IPS-15b (cell line): ENCODE measurements at regions not wholly inside any gene's neighbourhood (a gene's known extent, or its start where the extent isn't known, plus 50 kb on each side); places are given as distances from the start of the nearest gene placed in this dataset.

Source experiments
- H3K27me3 ChIP-seq: one replicate; pipeline ENCODE4 v1.6.1; 2013; ENCODE audit warnings: low read length; ENCODE audit not compliant: control insufficient read depth, insufficient read depth
- H3K36me3 ChIP-seq: one replicate; pipeline ENCODE4 v1.6.1; 2013; ENCODE audit warnings: low read length; ENCODE audit not compliant: control insufficient read depth, insufficient read depth
- H3K4me1 ChIP-seq: one replicate; pipeline ENCODE4 v1.6.1; 2013; ENCODE audit warnings: mild to moderate bottlenecking, low read length; ENCODE audit not compliant: control insufficient read depth, insufficient read depth
- H3K4me3 ChIP-seq: one replicate; pipeline ENCODE4 v1.5.1; 2013; ENCODE audit warnings: low read depth, low read length
- H3K9ac ChIP-seq: one replicate; pipeline ENCODE4 v1.6.1; 2013; ENCODE audit warnings: low read depth, mild to moderate bottlenecking, low read length
- H3K9me3 ChIP-seq: one replicate; pipeline ENCODE4 v1.6.1; 2013; ENCODE audit warnings: mild to moderate bottlenecking, low read length; ENCODE audit not compliant: control insufficient read depth, insufficient read depth

DNA sequence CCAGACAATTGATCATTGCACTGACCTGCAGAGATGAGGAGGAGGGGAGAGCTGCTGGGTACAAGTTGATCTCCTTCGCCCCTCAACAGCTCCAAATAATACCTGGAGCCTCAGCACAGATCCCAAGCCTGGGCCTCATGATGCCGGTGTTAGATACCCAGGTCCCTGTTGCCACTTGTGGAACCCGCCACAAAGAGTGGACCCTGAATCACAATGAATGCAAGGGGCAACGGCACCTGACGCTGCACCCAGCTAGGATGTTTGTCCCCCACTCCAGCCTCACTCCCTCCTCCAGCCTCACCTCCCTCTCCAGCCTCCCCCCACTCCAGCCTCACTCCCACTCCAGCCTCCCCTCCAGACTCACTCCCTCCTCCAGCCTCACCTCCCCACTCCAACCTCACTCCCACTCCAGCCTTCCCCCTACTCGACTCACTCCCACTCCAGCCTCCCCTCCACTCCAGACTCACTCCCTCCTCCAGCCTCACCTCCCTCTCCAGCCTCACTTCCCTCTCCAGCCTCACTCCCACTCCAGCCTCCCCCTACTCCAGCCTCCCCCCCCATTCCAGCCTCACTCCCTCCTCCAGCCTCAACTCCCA lies 879.0 kb downstream of the BRD1 start:
- Histone ChIP-seq H3K9ac (no peak overlapping the region), H3K4me1 (no peaks in the 10 kb centered on the region), H3K36me3 (no peaks in the 10 kb centered on the region), H3K27me3 (no peaks in the 10 kb centered on the region), H3K9me3 (no peaks in the 10 kb centered on the region), H3K4me3 (no peak overlapping the region)

DNA sequence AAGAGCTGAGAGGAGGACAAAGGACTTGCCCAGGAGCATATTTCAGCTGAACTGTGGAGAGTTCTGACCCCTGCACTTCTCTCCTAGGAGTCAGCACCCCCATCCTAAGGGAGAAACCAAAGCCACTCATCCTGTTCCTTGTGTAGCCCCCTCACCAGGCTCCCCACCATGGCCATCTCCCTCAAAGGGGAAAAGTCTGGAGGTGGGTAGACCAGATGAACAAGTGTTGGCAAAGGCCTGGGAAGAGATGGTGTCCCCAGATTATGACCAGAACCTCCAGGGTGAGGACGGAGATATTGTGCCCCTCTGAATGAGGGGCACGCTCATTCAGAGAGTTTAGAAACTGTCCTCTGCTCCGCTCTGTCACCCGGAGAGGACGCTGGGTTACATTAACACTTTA lies 880.0 kb downstream of the BRD1 start:
- H3K9ac ChIP-seq = no peak overlapping the region
- H3K36me3 ChIP-seq = no peaks in the 10 kb centered on the region
- no peaks in the 10 kb centered on the region for H3K4me1 ChIP-seq
- no peaks in the 10 kb centered on the region for H3K9me3 ChIP-seq
- no peak overlapping the region for H3K4me3 ChIP-seq
- no peaks in the 10 kb centered on the region for H3K27me3 ChIP-seq

DNA sequence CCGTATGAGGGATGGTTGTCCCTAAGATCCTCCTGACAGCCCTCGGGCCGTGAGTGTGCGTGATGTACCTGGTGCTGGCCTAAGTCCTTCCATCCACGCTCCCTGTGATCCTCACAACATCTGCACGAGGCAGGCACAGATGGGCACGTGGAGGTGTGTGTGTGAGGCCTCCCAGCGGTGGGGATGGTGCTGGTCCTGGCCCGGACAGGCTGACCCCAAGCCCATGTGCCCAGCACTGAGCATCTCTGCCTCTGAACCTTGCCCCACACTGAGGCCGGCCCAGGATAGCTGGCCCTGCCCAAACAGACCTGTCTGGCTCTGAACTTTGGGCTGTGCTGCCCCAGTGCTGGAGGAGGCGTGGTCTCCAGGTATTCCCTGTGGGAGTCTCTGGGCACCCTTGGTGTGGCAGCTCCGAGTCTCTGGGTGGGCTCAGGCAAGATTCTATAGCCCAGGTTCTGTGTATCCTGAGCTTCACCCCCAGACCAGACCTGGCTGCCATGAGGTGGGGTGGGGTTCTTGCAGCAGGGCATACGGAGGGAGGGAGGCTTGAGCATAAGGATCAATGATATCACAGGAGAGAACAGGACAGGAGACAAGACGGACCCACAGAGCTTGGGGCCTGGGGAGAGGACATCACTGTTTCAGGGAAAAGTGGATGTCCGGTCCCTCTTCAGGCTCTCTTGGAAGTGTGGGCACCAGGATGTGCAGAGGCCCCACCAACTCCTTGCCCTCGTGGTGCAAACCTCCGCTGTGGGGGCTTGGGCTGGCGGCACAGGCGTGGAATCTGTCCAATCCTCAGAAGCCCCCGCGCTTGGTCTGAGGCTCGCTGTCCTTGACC lies 881.8 kb downstream of the BRD1 start:
- H3K4me3 ChIP-seq = no peak overlapping the region
- no peaks in the 10 kb centered on the region for H3K4me1 ChIP-seq
- H3K27me3 ChIP-seq = no peaks in the 10 kb centered on the region
- H3K9ac ChIP-seq = no peak overlapping the region
- no peaks in the 10 kb centered on the region for H3K36me3 ChIP-seq
- no peaks in the 10 kb centered on the region for H3K9me3 ChIP-seq

DNA sequence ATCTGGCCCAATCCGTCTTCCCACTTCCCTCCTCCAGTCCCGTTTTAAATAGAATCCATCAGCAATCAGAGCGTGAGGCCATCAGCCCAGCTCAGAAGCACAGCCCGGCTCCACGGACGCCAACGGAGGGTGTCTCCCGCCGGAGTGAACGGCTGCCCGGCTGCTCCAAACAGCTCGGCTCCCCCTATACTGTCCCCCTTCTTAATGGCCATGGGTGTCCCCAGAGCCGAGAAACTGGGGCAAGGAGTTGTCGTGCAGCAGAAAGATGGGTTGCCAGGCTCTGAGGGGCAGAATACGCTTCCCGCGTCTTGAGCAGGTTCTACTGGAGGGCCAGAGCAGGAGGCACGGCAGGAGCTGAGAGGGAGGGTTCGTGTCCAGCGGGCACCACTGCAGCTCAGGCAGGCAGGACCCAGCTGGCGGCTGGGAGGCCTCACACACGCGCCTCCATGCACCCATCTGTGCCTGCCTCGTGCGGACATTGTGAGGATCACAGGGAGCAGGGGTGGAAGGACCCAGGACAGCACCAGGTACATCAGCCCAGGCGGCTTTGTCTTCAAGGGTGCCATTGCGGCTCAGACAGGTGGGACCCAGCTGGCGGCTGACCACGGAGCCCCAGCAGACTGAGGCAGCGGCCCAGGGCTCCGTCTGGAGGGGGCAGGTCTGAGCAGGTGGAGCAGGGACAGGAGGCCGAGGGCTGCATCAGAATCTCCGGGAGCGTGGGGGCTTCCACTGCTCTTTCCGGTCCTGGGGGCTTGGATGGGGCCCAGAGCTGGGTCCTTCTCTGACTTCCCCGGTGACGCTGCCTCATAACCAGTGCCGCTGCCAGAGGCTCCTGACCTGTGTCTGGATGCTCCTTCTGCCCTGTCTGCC lies 882.7 kb downstream of the BRD1 start:
- Histone ChIP-seq H3K9ac (no peak overlapping the region), H3K36me3 (no peaks in the 10 kb centered on the region), H3K4me3 (no peak overlapping the region), H3K27me3 (no peaks in the 10 kb centered on the region), H3K9me3 (no peaks in the 10 kb centered on the region), H3K4me1 (no peaks in the 10 kb centered on the region)

DNA sequence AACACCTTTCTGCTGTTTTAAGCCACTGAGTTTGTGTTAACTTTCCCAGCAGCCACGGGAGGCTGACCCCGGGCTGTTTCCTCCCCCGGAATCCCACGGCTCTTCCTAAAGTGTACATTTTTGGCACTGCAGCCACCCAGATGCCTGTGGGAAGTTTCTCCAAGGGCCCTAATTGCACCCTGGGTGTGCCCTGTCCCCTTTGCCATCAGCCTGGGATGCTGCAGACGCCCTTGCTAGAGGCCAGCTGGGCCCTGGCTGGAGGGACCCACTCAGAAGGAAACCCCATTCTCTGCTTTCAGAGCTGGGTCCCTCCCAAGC lies 883.3 kb downstream of the BRD1 start:
- Histone ChIP-seq H3K4me3 (no peak overlapping the region), H3K36me3 (no peaks in the 10 kb centered on the region), H3K4me1 (no peaks in the 10 kb centered on the region), H3K9me3 (no peaks in the 10 kb centered on the region), H3K9ac (no peak overlapping the region), H3K27me3 (no peaks in the 10 kb centered on the region)

GRCh38 chr22:48943567-48944432 lies 883.9 kb downstream of the BRD1 start:
- Histone ChIP-seq H3K4me3 (no peak overlapping the region), H3K9ac (no peak overlapping the region), H3K4me1 (no peaks in the 10 kb centered on the region), H3K27me3 (no peaks in the 10 kb centered on the region), H3K36me3 (no peaks in the 10 kb centered on the region), H3K9me3 (no peaks in the 10 kb centered on the region)

DNA sequence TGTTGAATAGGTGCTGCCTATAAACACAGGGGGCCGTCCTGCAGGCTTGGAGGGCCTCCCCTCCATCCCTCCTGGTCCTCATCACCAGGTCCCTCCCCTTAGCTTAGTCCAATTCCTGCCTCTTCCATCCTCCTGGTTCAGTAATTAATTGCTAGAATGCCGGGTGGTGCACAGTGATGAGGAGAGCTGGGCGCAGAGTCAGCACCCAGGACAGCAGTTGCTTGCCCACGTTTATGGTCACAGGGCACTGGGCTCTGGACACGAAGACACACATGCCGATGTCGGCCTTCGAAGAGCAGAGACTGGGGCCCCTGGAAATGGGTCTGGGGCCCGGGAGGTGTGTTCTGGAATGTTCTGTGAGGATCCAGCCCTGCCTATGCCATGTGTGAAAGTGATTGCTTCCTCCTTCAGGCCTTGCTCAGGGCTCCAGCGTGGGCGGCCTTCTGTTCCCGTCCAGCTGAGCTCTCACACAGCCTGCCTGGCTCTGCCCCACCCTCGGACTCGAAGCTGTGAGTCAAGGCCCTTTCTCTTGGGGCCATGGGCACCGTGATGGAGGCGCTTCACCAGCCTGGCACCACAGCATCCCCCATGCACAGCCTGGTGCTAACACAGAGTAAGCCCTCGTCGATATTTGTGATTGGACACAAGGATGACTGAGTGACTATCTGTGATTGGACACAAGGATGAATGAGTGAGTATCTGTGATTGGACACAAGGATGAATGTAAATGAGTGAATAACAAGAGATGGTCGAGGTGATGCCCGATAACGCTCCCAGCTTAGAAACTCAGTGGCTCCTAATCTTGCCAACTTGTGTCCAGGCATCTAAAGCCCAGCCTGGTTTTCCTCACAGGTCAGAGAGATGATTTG lies 884.7 kb downstream of the BRD1 start:
- Histone ChIP-seq H3K36me3 (no peaks in the 10 kb centered on the region), H3K4me3 (no peak overlapping the region), H3K9me3 (no peaks in the 10 kb centered on the region), H3K9ac (no peak overlapping the region), H3K27me3 (no peaks in the 10 kb centered on the region), H3K4me1 (no peaks in the 10 kb centered on the region)

DNA sequence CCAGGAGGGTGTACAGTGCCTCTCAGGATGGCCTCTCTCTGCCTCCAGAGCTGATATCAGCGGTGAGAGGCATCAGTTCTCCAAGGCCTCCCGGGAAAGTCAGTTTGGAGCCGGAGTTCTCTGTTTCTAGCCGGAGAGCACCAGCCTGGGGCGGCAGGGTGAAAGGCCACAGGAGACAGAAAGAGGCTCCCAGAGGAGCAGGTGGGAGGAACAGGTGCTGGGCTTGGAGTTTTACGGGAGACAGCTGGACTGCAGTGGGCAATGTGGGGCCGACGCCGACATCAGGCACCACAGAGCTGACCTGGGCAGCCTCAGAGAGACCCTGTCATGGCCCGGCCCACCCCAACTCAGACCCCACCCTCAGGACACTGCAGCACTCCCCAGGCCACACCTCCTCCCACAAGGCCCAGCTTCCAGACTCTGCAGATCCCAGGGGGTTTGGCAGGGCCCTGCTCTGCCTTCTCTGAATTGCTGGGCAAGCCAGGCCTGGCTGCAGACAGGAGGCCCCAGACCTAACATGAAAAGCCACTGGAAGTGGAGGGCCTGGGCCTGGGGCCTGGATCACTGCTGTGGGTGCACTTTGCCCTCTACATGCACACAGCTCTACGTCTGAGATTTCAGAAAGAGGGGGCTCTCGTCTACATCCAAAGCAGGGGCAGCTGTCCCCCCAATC lies 885.6 kb downstream of the BRD1 start:
- Histone ChIP-seq H3K4me1 (no peaks in the 10 kb centered on the region), H3K4me3 (no peak overlapping the region), H3K9me3 (no peaks in the 10 kb centered on the region), H3K9ac (no peak overlapping the region), H3K27me3 (no peaks in the 10 kb centered on the region), H3K36me3 (no peaks in the 10 kb centered on the region)

DNA sequence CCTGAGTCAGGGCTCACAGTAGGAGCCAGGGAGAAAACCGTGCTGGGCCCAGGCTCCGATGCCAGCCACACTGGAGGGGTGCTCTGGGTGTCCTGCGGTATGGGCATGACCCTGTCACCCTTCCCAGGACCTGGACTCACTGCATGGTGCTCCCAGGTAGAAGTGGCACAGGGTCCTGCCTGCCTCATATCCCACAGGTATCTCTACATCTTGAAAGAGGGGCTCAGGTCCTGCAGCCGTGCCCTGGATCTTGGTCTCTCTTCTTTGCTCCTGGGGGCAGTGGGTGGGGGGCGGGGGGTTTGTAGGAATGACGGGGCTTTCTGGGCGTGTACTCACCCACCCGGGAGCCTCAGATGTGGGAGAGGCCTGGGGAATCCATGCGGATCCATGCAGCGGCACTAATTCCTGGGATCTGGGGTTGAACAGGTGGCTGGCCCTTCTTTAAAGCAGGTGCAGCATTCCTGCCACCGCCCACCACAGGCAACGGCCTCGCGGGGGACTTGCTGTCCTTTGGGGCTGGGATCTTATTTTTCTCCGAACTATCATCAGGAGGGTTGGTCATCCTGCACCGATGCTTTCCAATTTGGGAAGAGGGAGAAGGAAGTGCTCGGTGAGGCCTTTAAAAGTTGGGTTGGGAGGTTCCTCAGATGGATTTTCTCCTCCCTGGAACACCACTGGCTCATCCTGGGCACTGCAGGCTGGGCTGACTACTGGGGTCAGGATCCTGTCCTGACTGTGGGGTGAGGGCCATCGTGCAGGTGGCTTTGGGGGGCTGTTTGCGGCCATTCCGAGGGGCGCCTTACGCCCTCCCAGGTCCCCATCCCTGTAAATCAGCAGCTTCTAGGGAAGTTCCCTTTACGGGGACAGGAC lies 886.4 kb downstream of the BRD1 start:
- no peaks in the 10 kb centered on the region for H3K4me1 ChIP-seq

More for the DNA sequence above, 886.4 kb downstream of the BRD1 start:
- no peak overlapping the region for H3K4me3 ChIP-seq
- no peaks in the 10 kb centered on the region for H3K27me3 ChIP-seq
- H3K9me3 ChIP-seq = peaks cover 2% of the 10 kb centered on the region
- H3K9ac ChIP-seq = no peak overlapping the region
- H3K36me3 ChIP-seq = no peaks in the 10 kb centered on the region
